PC-3 (cell line): ENCODE measurements at regions not wholly inside any gene's neighbourhood (a gene's known extent, or its start where the extent isn't known, plus 50 kb on each side); places are given as distances from the start of the nearest gene placed in this dataset.

Source experiments
- ATAC-seq: fragments of 200-7000 bp; cut with Tn5 transposase; 2 replicates; pipeline ENCODE4 v1.9.1; 2020; ENCODE audit warnings: mild to moderate bottlenecking, moderate library complexity
- BruUV-seq: library from RNA; stranded (reverse); fragments of 400-500 nt; replicated peaks from 2 replicates; lab custom pipeline; 2021; lab: Mats Ljungman, UMichigan
- CTCF ChIA-PET: fragments of 300-600 bp; sonication (Branson Sonifier 250); formaldehyde crosslinking; loops from one replicate; lab custom pipeline; 2022; ENCODE audit warnings: antibody characterized with exemption; lab: Charles Lee
- POLR2A ChIA-PET: fragments of 300-600 bp; sonication (Branson Sonifier 250); formaldehyde crosslinking; loops from one replicate; lab custom pipeline; 2022; ENCODE audit warnings: antibody characterized with exemption; ENCODE audit not compliant: unreplicated experiment; lab: Charles Lee
- DNase-seq: peaks from one replicate; pipeline ENCODE4 v3.0.0-alpha.2; 2015
- H2AFZ ChIP-seq: fragments of 300-600 bp; sonication (generic); 2 replicates; pipeline ENCODE4 v1.6.0; 2016; ENCODE audit warnings: antibody characterized with exemption, low read length
- H3F3A ChIP-seq: fragments of 300-600 bp; sonication (generic); one replicate; pipeline ENCODE4 v1.6.0; 2017; ENCODE audit warnings: antibody characterized with exemption, low read length, control low read depth, mild to moderate bottlenecking; ENCODE audit not compliant: unreplicated experiment
- H3K27ac ChIP-seq: fragments of 300-600 bp; sonication (generic); 2 replicates; pipeline ENCODE4 v1.5.1; 2016; ENCODE audit warnings: mild to moderate bottlenecking, low read length
- H3K27me3 ChIP-seq: fragments of 300-600 bp; sonication (generic); 2 replicates; pipeline ENCODE4 v1.6.1; 2016; ENCODE audit warnings: low read length, mixed read lengths
- H3K36me3 ChIP-seq: fragments of 300-600 bp; sonication (generic); 2 replicates; pipeline ENCODE4 v1.6.1; 2016; ENCODE audit warnings: low read depth, mixed run types, low read length, mixed read lengths
- H3K4me1 ChIP-seq: fragments of 300-600 bp; sonication (generic); 2 replicates; pipeline ENCODE4 v1.5.1; 2016; ENCODE audit warnings: low read length; ENCODE audit not compliant: insufficient read depth
- H3K4me2 ChIP-seq: fragments of 300-600 bp; sonication (generic); 2 replicates; pipeline ENCODE4 v1.6.0; 2016; ENCODE audit warnings: low read length
- H3K4me3 ChIP-seq: fragments of 300-600 bp; sonication (generic); 2 replicates; pipeline ENCODE4 v1.5.1; 2016; ENCODE audit warnings: mild to moderate bottlenecking, low read length, mixed read lengths
- H3K79me2 ChIP-seq: fragments of 300-600 bp; sonication (generic); 2 replicates; pipeline ENCODE4 v1.6.1; 2017; ENCODE audit warnings: low read length, mixed read lengths
- H3K9ac ChIP-seq: fragments of 300-600 bp; sonication (generic); 2 replicates; pipeline ENCODE4 v1.6.0; 2016; ENCODE audit warnings: mild to moderate bottlenecking, low read length
- H3K9me2 ChIP-seq: fragments of 300-600 bp; sonication (generic); replicated peaks from 2 replicates; pipeline ENCODE4 v1.6.1; 2016; ENCODE audit warnings: mixed run types, low read length, mixed read lengths
- H3K9me3 ChIP-seq: fragments of 300-600 bp; sonication (generic); 2 replicates; pipeline ENCODE4 v1.6.1; 2016; ENCODE audit warnings: low read length, mixed read lengths
- H4K20me1 ChIP-seq: fragments of 300-600 bp; sonication (generic); 2 replicates; pipeline ENCODE4 v1.6.1; 2016; ENCODE audit warnings: low read length, mixed read lengths
- CTCF ChIP-seq: fragments of 300-600 bp; sonication (generic); conservative IDR thresholded peaks from 2 replicates; pipeline ENCODE4 v1.5.1; 2017; ENCODE audit warnings: antibody characterized with exemption, low read depth, mild to moderate bottlenecking, low read length
- EZH2 ChIP-seq: fragments of 300-600 bp; sonication (generic); IDR thresholded peaks from one replicate; pipeline ENCODE4 v1.6.1; 2017; ENCODE audit warnings: antibody characterized with exemption, mild to moderate bottlenecking, low read length; ENCODE audit not compliant: unreplicated experiment
- EZH2phosphoT487 ChIP-seq: fragments of 300-600 bp; sonication (generic); IDR thresholded peaks from 2 replicates; pipeline ENCODE4 v1.6.1; 2018; ENCODE audit warnings: mild to moderate bottlenecking, antibody characterized with exemption, low read length, borderline replicate concordance
- intact Hi-C: fragments of 100-400 bp; cut with micrococcal nuclease; formaldehyde crosslinking; loops from 2 replicates; pipeline ENCODE4 v1.9.0; 2023

DNA sequence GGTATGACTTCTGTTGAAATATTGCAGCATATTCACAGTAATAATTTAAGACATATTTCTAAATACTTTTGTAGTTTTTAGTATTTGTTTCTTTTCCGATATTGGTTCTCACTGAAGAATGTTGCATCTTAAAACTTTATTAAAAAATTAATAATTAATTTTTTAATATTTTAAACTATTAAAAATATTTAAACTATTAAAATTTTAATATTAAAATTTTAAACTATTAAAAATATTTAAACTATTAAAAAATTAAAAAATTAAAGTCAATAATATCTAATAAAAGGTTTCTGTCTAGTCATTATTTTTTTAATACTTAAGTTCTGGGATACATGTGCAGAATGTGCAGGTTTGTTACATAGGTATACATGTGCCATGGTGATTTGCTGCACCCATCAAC is 149.3 kb upstream of the CCNH start:
- no TSS peak for BruUV-seq
- intact Hi-C loops: no loop called here
- H3K9ac ChIP-seq: no peak overlapping the region
- H4K20me1 ChIP-seq: no peaks in the 10 kb centered on the region
- no peaks in the 10 kb centered on the region for H3K27me3 ChIP-seq
- POLR2A ChIA-PET: no interaction called here
- H3K27ac ChIP-seq: no peak overlapping the region
- ATAC-seq: no peak
- CTCF ChIA-PET: no interaction called here
- H3K9me2 ChIP-seq: no peaks in the 10 kb centered on the region
- H3K79me2 ChIP-seq: no peaks in the 10 kb centered on the region
- no peaks in the 10 kb centered on the region for H3K9me3 ChIP-seq
- H3K4me2 ChIP-seq: no peak overlapping the region
- H2AFZ ChIP-seq: no peak overlapping the region
- no peak overlapping the region for H3K4me3 ChIP-seq
- DNase-seq: no peak
- no peaks in the 10 kb centered on the region for H3F3A ChIP-seq
- H3K4me1 ChIP-seq: no peaks in the 10 kb centered on the region
- no peaks in the 10 kb centered on the region for H3K36me3 ChIP-seq
- TF ChIP-seq CTCF: no peak
- no peak for TF ChIP-seq EZH2
- no peak for TF ChIP-seq EZH2phosphoT487

DNA sequence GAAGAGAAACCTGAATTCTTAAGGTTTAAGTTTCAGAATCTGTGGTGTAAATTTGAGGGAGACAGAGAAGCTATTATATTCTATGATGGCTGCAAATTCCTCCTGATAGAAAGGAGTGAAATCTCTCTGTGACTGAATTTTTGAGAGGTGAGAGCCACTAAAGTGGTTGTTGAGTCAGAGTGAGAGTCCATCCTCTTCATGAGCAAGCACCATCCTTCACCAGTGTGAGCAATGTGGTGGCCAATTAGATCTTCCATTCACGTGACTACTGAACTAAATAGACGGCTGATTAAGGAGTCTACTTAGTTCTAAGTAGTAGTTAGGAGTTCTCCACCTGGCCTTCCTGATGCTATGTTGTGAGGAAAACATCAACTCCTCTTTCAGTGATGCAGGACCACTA is 147.8 kb upstream of the CCNH start:
- H3K9me3 ChIP-seq: no peaks in the 10 kb centered on the region
- no peaks in the 10 kb centered on the region for H3F3A ChIP-seq
- ATAC-seq (no peak), DNase-seq (no peak)
- no peaks in the 10 kb centered on the region for H3K79me2 ChIP-seq
- POLR2A ChIA-PET: no interaction called here
- H3K9me2 ChIP-seq: no peaks in the 10 kb centered on the region
- H3K4me1 ChIP-seq: no peaks in the 10 kb centered on the region
- BruUV-seq: no TSS peak
- no peak overlapping the region for H3K4me2 ChIP-seq
- intact Hi-C loops: no loop called here
- TF ChIP-seq EZH2phosphoT487 (no peak), CTCF (no peak), EZH2 (no peak)
- no peaks in the 10 kb centered on the region for H3K27me3 ChIP-seq
- CTCF ChIA-PET: no interaction called here
- no peak overlapping the region for H2AFZ ChIP-seq
- H3K9ac ChIP-seq: no peak overlapping the region
- H3K36me3 ChIP-seq: no peaks in the 10 kb centered on the region
- no peak overlapping the region for H3K27ac ChIP-seq
- H4K20me1 ChIP-seq: no peaks in the 10 kb centered on the region
- H3K4me3 ChIP-seq: no peak overlapping the region

- Histone ChIP-seq H3K27me3 (no peaks in the 10 kb centered on the region), H3K9me3 (no peaks in the 10 kb centered on the region), H3K27ac (no peak overlapping the region), H4K20me1 (no peaks in the 10 kb centered on the region), H3K4me3 (no peak overlapping the region), H3K4me2 (no peak overlapping the region), H2AFZ (no peak overlapping the region), H3K9me2 (no peaks in the 10 kb centered on the region), H3F3A (no peaks in the 10 kb centered on the region), H3K36me3 (no peaks in the 10 kb centered on the region), H3K79me2 (no peaks in the 10 kb centered on the region), H3K9ac (no peak overlapping the region), H3K4me1 (no peaks in the 10 kb centered on the region)
- intact Hi-C loops: no loop called here
- DNase-seq (no peak), ATAC-seq (peak; percentile 55)
- ChIA-PET POLR2A (no interaction called here), CTCF (no interaction called here)
- TF ChIP-seq CTCF: no peak
- no peak for TF ChIP-seq EZH2
- no peak for TF ChIP-seq EZH2phosphoT487
- no TSS peak for BruUV-seq
These were observed 139.2 kb upstream of the CCNH start for GRCh38 chr5:87551911-87552310.
